ENCODE measurements at regions not wholly inside any gene's neighbourhood (a gene's known extent, or its start where the extent isn't known, plus 50 kb on each side); places are given as distances from the start of the nearest gene placed in this dataset.
A peak's percentile ranks its signal among the peaks of the same experiment; 100 is the strongest.

DNA sequence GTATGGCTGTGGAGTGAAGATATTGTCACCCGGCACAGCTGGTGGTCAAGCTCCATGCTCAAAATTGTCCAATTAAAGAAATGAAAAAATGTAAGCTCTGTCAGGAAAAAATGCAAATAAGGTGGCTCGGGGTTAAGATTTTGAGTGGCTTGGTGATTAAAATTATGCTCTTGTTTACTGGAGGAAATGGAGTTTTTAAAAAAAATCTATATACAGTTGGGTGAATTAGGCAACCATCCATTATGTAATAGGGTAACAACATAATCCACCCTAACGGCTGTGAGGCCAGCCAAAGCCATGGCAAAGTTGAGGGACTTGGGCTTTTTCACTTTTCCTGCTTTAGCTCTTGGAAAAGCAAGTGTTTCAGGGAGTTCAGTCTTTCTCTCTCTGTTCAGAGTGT, 260.8 kb upstream of the HABP2 start:
- no peak for DNase-seq (ENCODE audit: low spot score)

DNA sequence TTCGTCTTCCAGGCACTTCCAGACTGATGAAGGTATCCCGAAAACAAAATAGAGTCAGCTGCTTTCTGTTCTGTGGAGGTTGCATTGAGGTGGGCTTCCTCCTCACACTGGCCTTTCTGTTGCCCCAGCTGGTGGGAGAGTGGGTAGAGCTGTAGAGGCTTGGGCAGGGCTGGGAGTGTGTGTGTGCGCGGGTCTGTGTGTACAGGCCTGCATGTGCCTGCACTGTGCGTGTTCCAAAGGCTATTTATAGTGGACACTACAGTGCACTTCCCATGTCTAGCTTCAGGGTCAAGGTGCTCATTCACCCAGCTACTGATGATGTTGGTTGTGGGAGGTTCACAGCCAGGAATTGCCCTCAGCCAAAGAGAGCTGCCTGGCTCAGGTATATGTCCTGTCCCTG, 260.1 kb upstream of the HABP2 start:
- DNase-seq (ENCODE audit: low spot score): no peak

DNA sequence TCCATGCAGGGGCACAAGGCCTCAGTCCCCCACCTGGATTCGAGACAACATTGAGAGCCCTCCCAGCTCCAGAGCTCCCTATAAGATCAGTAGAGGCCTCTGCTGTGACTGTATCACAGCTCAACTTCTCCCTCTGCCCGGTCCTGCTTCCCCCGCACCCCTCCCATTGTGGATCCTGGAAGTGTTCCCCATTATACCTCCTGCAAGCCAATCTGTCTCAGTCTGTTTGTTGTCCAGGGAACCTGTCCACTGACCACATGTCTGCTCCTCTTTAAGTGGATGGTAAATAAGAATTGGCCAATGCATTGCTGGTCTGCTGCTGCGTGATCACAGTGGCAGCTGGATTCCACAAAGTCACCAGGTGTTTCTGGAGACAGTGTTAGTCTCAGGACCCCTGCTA, 259.7 kb upstream of the HABP2 start:
- DNase-seq (ENCODE audit: low spot score): no peak

DNA sequence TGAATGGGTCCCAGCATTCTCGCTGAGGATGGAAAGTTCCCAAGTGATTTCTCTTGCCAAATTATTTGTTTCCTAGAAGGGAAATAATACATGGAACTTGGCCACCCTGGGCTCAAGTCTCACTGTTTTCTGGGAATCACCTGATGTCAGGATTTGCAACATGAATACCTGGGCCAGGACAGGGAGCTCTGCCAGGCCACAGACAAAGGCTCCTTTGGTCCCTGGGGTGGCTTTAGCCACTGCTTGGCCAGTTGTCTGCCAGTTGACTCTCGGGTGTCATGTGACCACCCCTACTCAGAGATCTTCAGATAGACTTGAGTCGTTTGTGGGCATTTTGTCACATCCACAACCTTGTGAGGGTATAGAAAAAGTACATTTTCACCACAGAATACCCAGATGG, 258.0 kb upstream of the HABP2 start:
- DNase-seq (ENCODE audit: low spot score): no peak

DNA sequence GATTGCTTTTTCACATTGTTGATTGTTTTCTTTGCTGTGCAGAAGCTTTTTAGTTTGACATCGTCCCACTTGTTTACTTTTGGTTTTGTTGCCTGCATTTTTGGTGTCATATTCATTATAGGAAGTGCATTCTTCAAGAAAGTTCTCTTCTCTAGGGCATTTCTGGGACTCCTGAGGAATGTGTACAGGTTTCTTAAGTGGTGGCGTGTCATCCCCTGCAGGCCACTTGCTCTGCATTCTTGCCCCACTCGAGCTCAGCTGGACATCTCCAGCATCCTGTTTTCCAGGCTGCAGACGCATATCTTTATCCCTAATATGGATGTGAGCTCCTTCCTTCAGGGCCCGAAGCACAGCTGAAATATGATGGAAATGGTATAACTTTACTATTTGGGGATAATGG, 255.6 kb upstream of the HABP2 start:
- DNase-seq (ENCODE audit: low spot score): no peak

DNA sequence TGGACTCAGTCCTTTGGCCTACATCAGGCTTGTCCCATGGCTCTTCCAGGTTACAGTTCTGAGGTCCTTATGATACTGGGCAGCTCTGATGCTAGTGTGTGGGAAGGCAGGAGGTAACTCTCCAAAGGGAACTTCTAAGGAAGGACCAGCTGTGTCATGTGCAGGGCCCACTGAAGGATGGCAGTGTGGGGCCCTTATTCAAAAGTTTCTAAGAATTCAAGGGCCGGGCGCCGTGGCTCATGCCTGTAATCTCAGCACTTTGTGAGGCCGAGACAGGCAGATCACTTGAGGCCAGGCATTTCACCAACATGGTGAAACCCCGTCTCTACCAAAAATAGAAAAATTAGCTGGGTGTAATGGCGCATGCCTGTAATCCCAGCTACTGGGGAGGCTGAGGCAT, 254.2 kb upstream of the HABP2 start:
- no peak for DNase-seq (ENCODE audit: low spot score)

DNA sequence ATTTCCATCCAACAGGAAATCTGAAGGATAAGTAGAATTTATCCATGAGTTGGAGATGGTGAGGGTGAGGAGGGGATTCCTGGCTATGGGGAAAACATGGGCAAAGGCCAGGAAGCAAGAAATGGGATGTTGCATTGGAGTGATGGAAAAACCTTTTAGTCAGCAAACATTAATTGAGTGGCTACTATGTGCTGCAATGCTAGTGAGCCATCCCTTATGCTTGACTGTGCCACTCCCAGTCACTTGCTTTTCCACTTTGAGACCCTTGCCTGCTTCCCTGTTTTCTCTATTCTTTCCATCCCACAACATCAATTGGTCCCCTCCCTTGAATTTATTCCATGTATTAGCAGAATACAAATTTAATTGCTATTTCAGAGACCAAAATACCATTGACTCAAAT, 252.7 kb upstream of the HABP2 start:
- DNase-seq (ENCODE audit: low spot score): no peak

DNA sequence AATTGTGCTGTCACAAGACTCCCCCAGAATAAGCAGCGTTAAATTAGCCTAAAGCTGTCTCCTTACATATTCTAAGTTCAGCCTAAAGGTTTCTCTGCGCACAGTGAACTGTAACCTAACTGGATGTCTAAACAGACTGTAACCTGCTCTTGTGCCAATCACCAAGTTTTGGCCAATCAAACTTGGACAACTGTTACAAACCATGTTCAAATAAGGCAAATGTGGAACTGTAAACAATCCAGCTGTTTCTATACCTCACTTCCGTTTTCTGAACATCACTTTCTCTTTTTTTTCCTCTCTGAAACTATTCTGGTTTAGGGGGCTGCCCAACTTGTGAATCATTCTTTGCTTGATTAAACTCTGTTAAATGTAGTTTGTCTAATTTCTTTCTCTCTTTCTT, 252.2 kb upstream of the HABP2 start:
- no peak for DNase-seq (ENCODE audit: low spot score)

DNA sequence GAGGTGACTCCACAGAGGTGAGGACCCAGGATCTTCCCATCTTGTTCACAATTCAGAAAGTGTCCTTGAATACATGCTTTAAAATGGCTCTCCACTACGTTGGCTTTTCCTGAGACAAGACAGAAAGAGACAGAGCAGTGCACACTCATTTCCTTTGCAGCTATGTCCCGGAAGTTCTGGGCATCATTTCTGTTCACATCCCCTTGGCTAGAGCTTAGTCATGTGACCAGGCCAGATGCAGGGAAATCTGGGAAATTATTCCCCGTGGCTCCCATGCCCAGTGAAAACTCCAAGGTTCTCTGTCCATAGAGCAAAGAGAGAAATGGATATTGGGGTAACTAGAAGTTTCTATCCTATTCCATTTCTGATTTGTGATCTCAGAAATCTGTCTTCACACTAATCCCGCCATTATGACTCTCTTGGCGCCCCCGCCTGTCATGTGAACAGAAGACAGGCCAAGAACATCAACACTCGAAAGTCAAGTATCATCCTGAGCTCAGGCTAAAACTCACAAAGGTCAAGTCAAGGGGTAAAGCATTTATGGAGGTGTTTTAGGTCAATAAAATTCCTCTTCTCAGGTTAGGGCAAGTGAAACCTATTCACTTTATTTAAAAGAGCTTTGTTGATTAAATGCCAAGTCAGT, 251.4 kb upstream of the HABP2 start:
- peak; percentile 58 for DNase-seq (ENCODE audit: low spot score)

DNA sequence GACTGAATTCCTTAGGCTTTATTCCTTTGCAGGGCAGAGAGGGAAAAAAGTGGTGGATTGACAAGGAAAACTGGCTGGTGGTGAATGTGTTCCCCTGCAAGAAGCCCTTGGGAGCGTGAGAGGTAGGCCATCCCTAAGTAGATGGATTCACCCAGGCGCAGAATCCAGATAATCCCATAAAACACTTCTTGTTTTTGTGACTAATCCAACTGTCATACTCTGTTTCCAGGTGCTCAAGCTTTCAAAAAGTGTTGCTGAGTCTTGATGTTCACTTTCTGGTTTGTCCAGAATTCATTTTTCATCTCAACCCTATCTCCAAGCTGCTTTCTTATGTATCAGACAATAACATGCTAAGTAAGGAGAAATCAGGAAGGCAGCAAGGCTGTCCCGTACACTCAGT, 250.8 kb upstream of the HABP2 start:
- no peak for DNase-seq (ENCODE audit: low spot score)

DNA sequence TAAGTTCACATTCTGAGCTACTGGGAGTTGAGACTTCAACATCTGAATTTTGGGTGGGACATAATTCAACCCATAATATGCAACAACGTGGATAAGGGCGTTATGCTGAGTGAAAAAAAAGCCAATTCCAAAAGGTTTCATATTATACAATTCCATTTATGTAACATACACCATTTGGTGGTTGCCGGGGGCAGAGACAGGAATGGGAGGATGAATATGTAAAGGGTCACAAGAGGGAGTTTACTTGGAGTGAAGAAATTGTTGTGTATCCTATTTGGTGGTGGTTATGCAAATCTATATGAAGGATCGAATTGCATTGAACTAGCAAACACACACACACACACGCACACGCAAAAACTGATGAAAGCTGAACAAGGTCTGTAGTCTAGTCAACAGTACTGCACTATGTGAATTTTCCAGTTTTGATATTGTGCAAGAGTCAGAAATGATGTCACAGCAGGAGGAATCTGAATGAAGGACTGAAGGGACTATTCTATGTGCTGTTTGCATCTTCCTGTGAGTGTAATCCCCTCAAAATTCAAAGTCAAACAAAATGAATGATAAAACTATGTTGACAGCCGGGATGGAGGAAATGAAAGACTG, 249.2 kb upstream of the HABP2 start:
- no peak for DNase-seq (ENCODE audit: low spot score)

DNA sequence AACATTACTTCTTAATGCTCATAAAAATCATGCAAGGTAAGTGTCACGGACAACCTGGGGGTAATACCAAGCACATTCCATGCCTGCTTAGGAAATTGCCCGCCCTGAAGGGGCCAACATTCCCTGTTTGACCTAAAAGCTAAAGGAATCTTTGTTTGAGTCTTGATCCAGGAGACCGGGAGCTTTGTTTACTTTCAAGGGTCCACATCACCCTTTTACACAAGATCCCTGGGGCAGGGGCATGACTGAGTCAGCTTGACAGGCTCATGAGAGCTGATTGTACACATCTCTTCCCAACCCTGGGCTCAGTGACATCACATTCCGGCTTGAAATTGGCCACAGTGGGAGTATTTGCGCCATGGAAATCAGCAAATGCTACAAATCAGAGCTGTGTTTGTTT, 248.1 kb upstream of the HABP2 start:
- DNase-seq (ENCODE audit: low spot score): no peak

DNA sequence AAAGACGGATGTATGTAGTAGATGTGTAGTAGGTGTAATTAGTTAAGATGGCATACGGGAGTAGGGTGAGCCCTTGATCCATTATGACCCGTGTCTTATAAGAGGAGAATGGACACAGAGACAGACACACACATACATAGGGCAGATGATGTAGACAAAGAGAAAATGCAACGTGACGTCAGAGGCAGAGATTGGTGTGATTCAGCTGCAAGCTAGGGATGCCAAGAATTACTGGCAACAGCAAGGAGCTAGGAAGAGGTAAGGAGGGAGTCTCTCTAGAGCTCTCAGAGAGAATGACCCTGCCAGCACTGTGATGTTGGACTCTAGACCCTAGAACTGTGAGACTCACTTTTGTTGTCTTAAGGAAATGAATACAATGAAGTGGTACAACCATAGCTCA, 247.0 kb upstream of the HABP2 start:
- DNase-seq (ENCODE audit: low spot score): no peak

DNA sequence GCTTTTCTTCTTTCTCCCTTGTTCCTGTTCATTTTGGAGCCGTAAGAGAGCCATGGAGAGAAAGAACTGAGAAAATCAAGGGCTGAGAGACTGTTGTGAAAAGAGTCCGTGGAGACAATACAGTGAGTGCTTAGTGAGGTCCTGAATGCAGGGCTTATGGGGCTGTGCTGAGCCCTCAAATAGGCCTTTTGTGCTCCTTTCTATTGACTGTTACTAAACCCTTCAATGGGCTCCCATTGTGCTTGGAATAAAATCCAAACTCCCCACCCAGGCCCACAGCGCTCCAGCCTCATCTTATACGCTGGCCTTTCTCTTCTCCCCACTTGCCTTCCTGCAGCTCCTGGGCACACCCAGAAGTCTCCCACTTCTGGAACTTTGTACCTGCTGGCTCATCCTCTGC, 243.1 kb upstream of the HABP2 start:
- no peak for DNase-seq (ENCODE audit: low spot score)

DNA sequence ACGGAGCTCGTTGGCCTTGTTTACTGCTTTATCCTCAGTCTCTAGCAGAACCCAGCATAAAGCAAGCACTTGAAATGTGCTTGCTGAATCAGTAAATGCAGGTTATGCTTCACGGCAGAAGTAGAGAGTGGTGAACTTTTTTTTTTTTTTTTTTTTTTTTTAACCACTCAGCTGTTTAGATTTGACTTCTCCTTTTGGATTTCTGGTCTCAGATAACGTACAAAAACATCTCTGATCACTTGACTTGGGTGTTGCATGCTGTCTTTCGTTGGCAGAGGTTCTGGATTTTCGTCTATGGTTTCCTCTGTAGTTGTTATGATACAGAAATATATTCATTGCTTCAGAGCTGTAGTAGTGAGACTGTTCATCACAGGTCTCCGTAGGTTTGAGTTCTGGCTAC, 242.5 kb upstream of the HABP2 start:
- DNase-seq (ENCODE audit: low spot score): no peak

DNA sequence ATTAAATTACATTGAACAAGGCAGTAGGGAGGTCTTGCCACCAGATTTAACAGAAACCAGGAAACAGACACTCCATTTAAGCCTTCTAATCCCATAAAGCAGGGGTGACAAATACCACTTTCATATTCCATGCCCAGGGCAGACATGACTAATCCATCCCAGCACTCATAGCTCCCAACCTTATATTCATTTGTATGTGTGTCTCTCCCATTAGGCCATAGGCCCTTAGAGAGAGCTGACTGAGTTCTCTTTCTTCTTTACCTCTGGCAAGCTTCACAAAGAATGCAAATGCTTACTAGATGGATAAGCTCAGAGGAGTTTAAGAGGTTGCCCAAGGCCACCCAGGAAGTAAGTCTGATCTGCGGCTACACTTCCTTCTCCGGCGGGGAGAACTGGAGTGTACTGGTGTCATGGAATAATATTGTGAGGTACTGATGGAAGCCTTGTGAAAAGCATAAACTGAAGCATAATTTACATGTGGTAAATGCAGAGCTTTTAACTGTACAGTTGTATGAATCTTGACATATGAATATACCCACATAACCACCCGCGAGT, 239.7 kb upstream of the HABP2 start:
- DNase-seq (ENCODE audit: low spot score): no peak

DNA sequence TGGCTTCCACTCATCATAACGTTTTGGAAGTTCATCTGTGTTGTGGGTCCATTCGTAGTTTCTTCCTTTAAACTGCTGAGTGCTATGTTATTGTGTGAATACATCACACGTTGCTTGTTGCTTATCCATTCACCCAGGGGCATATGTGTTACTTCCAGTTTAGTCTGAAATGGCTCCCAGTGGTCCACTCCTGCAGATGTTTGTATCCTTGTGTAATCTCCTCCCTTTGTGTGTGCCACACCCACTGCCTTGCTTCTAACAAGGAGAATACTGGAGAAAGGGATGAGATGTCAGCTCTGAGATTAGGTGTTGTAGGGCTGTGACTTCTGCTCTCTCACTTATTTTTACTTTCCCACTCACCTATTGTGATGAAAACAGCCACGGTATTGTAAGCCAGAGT, 239.1 kb upstream of the HABP2 start:
- DNase-seq (ENCODE audit: low spot score): no peak

DNA sequence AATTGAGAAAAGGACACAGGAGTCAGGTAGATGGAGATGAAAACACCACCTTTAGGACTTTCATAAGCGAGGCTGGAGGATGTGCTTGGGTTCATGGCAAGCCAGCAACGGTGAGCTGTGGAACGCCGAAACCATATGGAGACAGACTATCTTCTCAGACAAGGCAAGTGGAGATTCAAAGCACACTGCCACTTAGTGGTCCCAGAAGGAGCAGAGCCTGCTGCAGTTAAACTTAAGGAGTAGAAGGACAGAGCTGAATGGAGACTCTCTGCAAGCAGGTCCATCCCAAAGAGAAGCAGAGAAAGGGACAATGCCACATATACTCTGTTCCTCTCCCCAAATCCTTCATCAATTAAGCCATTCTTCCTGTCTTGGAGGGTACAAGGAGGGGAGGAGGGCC, 236.3 kb upstream of the HABP2 start:
- no peak for DNase-seq (ENCODE audit: low spot score)

DNA sequence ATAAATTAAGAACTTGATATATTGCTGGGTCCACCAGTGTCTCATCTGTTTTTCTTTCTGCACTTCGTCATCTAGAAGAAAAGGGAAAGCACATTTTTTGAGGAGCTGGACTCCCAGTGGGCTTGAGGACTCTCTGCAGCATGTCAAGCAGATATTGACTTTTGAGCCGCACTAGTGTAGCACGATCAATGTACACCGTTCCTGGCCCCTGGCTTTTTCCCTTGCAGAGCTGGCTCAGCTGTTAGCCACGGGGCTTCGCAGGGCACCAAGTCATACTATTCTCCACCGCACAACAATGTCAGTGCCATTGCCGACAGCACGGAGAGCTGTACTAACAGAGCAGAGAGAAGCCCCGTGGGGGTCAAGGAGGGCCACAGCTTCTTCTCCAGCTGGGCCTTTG, 235.4 kb upstream of the HABP2 start:
- DNase-seq (ENCODE audit: low spot score): no peak

DNA sequence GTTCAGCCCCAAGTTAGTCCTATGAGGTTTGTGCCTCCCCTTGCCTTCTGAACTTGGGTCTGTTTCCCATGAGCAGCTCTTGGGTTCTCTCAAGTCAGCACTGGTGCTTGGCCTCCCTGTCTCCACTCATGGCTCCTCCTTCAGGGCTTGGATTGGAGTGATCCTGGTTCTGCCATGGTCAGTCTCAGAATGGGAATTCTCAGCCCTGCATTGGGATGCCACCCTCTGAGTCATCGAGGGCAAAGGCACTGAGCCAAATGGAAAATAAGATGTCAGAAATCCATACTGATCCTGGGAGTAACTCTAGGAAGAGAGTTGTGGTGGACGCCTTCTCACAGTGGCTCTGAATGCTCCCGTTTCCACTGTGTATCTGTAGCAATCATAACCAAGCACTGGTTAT, 233.4 kb upstream of the HABP2 start:
- DNase-seq (ENCODE audit: low spot score): no peak

DNA sequence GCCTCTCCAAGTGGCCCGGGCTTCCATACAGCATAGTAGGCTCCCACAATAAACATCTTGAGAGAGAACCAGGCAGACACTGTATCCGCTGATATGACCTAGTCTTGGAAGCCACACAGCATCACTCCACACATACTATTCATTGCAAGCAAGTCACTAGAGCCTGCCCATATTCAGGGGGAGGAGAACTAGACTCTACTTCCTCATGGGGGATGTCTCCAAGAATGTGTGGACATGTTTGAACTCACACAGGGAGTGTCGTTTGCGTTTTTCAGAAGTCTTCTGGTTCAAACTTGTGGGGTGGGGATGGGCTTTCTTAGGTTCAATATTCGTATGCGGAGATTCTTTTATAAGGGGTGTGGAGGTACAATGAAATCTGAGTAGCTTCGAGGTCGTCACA, 232.6 kb upstream of the HABP2 start:
- DNase-seq (ENCODE audit: low spot score): no peak

DNA sequence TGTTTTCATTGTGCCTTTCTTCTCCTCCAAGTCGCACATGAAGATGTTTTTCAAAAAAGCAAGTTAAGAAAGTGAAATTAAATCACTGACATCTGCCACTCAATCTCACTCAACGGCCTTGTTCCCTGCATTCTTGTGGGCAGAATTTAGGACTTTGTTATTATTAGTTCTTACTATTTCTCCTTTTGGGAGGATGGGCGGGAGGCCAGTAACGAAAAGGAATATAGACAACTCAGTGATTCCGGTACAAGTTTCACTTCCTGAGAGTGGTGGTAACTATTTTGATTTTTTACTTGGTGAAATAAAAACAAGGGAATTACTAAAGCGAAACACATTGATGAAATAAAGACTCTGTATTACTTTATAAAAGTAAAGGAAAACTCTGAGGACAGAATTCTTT, 231.9 kb upstream of the HABP2 start:
- no peak for DNase-seq (ENCODE audit: low spot score)

DNA sequence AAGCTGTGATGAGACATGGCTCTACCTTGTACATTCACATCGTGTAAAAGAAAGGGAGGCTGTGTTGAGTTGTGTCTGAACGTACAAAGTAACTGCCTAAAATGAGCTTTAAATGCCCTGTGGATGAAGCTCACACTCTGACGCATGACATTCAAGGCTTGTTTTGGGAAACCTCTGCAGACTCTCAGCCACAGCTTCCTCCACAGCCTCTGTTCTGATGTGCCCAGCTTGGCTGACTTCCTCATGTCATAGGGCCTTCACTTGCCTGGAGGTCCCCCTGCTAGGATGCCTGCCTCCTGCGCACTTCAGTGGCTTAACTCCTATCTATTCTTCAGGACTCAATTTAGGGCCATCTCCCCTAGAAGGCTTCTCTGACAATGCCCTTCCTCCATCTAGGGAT, 230.0 kb upstream of the HABP2 start:
- DNase-seq (ENCODE audit: low spot score): no peak

DNA sequence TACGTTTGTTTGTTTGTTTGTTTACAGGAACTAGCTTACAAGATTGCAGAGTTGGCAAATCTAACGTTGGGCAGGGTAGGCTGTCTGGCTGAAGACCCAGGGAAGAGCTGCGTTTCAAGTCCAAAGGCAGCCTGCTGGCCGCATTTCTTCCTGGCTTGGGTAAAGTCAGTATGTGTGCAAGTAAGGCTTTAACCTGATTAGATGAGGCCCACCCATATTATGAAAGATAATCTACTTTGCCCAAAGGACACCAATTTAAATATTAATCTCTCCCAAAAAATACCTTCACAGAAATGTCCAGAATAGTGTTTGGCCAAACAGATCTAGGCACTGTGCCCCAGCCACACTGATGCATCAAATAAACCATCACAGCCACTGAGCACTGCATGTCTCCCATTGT, 228.9 kb upstream of the HABP2 start:
- DNase-seq (ENCODE audit: low spot score): no peak
